HCT116 (cell line): ENCODE measurements at regions not wholly inside any gene's neighbourhood (a gene's known extent, or its start where the extent isn't known, plus 50 kb on each side); places are given as distances from the start of the nearest gene placed in this dataset.

Experiments
- FOSL1 ChIP-seq: IDR thresholded peaks from 2 replicates; pipeline ENCODE4 v1.6.1; 2012; ENCODE audit warnings: low read depth
- POLR2AphosphoS5 ChIP-seq: IDR thresholded peaks from 2 replicates; pipeline ENCODE4 v1.6.1; 2011; ENCODE audit warnings: mild to moderate bottlenecking, low read depth, low read length, moderate library complexity
- TCF7L2 ChIP-seq: IDR thresholded peaks from 2 replicates; pipeline ENCODE4 v1.7.0; 2011; ENCODE audit warnings: borderline replicate concordance, inconsistent platforms; ENCODE audit not compliant: insufficient read depth, insufficient read length; ENCODE audit errors: extremely low read depth
- ZNF274 ChIP-seq: fragments of 200-500 bp; sonication (Bioruptor generic); IDR thresholded peaks from 2 replicates; pipeline ENCODE4 v1.6.1; 2014; ENCODE audit warnings: mild to moderate bottlenecking, low read depth, low read length, inconsistent platforms
- TF ChIP-seq, protein P1 (sequence below), 3 experiments: fragments of 200-600 bp in 1 of 3; sonication (generic) in 1 of 3; IDR thresholded peaks in 2 of 3; conservative IDR thresholded peaks in 1 of 3; 2 replicates each; pipeline ENCODE4 v1.5.1; 2012 to 2017; ENCODE audit warnings: low read depth in 2 of 3, low read length in 2 of 3, antibody characterized with exemption in 1 of 3, borderline replicate concordance in 1 of 3, control low read depth in 1 of 3, mild to moderate bottlenecking in 1 of 3, mixed read lengths in 1 of 3, mixed run types in 1 of 3, moderate library complexity in 1 of 3; ENCODE audit not compliant: insufficient read depth in 1 of 3
- TF ChIP-seq, protein P2 (sequence below): IDR thresholded peaks from 2 replicates; pipeline ENCODE4 v1.6.1; 2011; ENCODE audit warnings: mild to moderate bottlenecking, low read length, moderate library complexity; ENCODE audit not compliant: insufficient replicate concordance; ENCODE audit errors: extremely low read depth

GRCh38 chr18:54433368-54433767, 75.7 kb downstream of the C18orf54 start:
- TF ChIP-seq, protein P1, sequence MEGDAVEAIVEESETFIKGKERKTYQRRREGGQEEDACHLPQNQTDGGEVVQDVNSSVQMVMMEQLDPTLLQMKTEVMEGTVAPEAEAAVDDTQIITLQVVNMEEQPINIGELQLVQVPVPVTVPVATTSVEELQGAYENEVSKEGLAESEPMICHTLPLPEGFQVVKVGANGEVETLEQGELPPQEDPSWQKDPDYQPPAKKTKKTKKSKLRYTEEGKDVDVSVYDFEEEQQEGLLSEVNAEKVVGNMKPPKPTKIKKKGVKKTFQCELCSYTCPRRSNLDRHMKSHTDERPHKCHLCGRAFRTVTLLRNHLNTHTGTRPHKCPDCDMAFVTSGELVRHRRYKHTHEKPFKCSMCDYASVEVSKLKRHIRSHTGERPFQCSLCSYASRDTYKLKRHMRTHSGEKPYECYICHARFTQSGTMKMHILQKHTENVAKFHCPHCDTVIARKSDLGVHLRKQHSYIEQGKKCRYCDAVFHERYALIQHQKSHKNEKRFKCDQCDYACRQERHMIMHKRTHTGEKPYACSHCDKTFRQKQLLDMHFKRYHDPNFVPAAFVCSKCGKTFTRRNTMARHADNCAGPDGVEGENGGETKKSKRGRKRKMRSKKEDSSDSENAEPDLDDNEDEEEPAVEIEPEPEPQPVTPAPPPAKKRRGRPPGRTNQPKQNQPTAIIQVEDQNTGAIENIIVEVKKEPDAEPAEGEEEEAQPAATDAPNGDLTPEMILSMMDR (IDR thresholded peaks at IDR 0.05 in 2 of 3, conservative IDR thresholded peaks at IDR 0.05 in 1 of 3; ENCODE audit: borderline replicate concordance in 1 of 3, insufficient read depth in 1 of 3, low read depth in 2 of 3, low read length in 2 of 3): no peak
- TF ChIP-seq FOSL1 (no peak), POLR2AphosphoS5 (no peak), TCF7L2 (no peak), ZNF274 (no peak)
- TF ChIP-seq, protein P2, sequence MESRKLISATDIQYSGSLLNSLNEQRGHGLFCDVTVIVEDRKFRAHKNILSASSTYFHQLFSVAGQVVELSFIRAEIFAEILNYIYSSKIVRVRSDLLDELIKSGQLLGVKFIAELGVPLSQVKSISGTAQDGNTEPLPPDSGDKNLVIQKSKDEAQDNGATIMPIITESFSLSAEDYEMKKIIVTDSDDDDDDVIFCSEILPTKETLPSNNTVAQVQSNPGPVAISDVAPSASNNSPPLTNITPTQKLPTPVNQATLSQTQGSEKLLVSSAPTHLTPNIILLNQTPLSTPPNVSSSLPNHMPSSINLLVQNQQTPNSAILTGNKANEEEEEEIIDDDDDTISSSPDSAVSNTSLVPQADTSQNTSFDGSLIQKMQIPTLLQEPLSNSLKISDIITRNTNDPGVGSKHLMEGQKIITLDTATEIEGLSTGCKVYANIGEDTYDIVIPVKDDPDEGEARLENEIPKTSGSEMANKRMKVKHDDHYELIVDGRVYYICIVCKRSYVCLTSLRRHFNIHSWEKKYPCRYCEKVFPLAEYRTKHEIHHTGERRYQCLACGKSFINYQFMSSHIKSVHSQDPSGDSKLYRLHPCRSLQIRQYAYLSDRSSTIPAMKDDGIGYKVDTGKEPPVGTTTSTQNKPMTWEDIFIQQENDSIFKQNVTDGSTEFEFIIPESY: no peak
